Inflammatory macrophage (primary cell): ENCODE measurements at regions not wholly inside any gene's neighbourhood (a gene's known extent, or its start where the extent isn't known, plus 50 kb on each side); places are given as distances from the start of the nearest gene placed in this dataset.

ENCODE experiments used
- DNase-seq, 2 donors: peaks; one replicate each; pipeline ENCODE4 v3.0.0-alpha.2; 2020 to 2022

DNA sequence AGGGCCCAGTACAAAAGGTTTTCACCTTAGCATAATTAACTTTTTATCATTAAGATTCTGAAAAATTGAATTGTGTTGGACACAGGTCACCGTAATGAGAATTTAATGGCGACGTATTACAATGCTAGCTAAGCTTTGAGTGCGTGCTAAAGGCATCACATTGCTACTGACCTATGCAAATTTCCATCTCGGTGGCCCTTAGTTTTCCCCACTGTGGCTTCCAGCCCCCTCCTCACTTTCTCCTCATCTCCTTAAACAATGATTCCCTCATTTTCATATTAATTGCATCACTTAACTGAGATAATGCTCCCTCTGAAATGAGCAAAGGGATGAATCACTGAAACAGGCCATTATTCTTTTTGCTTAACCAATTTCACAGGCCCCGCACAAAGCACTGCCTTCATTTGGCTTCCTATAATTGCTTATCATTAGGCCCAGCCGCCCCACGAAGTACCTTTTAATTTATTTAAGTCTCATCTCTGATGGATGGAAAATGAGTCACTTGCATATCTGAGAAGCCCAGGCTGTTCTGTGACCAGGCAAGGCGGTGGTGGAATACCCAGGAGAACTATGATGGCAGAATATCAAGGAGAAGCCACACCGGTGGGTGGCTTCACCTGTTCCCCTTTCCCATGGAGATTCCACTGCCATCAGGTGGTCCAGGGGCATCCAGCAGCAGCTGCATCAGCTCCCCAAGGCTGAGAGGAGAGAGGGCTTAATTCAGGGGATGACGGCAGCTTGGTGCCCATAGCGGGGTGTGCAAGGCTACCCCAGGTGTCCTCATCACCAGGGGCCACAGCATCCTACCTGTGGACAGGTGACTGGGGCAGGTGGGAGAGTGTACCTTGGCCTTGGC, 223.8 kb upstream of the BOD1L1 start:
- DNase-seq = no peak

DNA sequence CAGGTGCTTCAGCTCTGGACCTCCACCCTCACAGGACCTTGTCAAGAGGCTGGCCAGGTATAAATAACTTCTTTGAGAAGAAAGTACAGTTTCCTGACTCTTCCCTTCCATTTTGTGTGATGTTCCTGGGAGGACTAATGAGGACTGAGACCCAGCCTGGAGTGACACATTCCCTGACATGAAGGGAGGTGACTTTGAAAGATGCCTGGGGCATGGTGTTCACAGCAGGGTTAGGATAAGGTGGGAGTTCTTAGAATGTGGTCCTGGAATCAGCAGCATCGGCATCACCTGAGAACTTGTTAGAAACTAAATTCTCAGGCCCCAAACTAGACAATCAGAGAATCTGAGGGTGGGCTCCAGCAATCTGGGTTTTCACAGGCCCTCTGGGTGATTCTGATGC, 224.9 kb upstream of the BOD1L1 start:
- no peak for DNase-seq

DNA sequence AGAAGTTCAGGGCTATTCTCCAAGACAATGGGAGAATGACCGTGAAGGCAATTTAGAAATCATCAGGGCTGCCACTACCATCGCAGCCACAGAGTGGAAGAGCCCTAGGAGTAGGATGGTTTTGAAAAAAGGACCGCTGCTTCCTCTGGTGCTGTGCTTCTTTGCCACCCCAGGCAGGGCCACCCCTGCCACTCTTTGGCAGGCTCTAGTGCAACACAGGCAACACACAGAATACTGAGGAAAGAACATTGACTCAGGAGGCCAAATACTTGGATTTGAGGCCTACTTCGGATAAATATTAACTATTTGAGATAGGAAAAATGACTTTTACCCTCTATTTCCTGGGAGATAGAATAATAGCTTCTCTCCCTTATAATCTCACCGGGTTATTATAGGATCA, 228.9 kb upstream of the BOD1L1 start:
- no peak for DNase-seq

DNA sequence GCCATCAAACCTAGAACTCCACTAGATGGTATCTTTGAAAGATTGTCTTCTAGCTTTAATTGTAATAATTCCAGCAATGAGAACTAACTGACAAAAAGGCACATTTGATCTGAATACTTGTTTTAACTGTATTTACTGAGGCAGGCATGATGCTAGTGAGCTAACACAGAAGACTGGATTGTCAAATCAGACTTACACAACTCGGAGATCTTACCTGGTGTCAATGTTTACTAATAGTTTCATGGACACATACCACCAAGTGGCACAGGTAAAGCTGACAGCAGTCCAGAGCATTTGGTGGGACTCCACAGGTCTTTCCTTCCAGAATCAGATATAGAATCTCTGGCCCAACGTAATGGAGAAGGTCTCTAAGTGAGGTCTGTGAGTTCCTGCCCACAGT, 229.9 kb upstream of the BOD1L1 start:
- DNase-seq = no peak

DNA sequence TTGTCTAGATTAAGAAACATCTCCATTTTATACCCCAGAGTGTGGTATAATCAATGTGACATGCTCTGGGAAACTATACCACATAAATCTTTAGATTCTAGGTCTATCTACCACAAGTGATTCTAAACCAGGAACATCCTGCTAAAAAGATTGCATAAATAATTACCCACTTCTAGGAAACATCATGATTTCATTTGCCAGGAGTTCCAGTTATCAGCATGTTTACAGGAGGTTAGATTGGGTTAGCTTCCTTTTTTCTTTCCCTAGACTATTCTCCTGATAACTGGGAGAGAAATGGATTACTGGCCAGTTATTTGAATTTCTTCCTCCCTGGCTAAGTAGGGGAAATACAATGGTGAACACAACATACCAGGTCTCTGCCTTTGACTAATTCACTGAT, 230.3 kb upstream of the BOD1L1 start:
- DNase-seq = no peak

DNA sequence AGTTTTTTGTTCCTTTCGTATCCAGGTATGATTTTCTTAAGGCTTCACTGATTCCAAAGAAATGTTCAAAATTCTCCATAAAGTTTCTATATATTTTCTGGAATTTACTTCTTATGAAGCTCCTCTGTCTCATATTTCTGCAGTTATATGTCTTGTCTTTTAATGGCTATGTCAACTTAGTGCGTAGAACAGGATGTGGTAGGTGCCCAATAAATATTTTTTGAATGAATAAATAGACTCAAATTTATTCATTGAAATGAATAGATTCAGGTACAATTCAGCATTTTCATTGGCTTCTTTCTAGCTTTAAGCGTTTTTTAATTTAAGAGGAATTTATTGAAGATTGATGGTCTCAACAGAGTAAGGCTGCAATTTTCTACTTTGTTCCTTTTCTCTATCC, 231.9 kb upstream of the BOD1L1 start:
- no peak for DNase-seq

DNA sequence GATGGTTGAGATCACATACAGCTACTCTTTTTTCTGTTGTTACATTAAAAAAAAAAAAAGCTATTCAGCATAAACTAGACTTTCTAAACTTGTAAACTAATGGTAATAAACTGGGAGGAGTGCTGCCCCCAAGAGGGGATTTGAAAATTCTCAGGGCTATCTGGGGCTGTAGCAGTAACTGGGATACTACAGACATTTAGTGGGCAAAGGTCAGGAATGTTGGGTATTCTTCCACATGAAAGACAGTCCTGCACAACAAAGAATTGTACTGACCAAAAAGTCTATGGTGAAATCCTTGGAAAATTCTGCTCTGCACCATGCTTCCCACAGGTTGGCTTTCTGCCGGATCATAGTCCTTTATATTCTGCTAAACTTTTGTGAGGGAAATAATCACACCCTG, 232.6 kb upstream of the BOD1L1 start:
- DNase-seq = no peak

DNA sequence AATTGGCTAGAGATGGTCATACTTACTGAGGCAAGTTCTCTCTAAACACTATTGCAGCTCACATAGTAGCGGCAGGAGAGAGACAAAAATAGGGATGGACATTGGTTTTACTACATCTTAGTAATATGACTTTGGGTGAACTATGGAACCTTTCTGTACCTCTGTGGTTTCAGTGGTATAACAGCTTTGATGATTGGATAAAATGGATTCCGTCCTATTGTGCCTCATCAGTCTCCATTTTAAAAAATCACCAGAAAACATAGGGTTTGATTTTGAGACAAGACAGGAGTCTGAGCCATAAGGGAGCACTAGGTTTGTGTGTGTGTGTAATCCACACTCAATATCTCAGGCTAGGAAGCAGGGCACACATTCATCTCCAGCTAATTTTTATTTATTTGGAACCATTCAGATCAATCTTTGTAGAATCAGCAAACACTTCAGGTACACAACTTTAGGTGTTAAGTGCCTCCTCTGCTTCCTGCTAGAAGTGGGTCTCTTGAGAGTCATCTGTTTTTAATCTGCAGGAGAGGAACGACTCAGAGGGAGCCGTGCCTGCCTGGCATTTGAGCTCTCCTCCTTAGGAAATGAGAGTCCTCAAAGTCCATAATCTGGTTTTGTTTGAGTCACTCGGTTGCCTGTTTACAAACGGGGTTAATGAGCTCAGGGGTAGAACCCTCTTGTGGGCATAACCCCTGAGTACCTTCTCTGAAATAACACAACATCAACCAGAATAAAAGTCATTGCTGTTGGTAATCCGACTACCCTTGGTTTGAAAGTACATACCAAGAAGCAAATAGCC, 238.5 kb upstream of the BOD1L1 start:
- no peak for DNase-seq

DNA sequence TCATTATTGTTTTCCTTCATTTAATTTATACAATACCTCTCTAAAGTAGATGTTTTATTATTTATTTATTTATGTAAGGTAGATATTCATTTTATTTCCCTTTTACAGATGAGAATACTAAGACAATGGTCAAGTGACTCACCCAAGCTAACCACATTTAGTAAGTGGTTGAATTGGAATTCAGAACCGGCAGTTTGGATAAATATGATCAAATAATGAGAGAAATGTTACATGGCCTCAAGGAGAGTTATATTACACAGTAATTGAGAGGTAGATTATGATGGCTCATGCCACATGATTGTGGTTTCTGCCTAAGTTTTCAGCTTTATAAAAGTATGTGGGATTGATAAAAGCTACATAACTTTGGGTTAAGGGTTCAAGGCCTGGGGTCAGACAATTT, 239.4 kb upstream of the BOD1L1 start:
- no peak for DNase-seq

DNA sequence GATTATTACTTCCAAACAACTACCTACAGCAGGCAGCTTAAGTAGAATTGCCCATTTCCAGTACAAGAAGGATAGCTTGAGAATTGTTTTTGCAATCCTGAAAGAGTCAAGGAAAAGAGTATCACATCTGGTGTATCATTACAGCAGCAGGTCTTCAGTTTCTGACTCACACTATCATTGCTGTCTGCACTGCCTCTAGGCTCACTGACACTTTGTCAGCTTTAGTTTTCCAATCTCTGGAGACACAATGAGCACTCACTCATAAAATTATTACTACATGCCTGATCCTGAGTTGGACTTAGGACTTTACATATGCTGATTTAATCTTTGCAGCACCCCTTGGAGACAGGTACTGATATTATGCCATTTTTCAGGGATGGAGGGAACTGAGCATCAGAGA, 244.6 kb upstream of the BOD1L1 start:
- DNase-seq = no peak

DNA sequence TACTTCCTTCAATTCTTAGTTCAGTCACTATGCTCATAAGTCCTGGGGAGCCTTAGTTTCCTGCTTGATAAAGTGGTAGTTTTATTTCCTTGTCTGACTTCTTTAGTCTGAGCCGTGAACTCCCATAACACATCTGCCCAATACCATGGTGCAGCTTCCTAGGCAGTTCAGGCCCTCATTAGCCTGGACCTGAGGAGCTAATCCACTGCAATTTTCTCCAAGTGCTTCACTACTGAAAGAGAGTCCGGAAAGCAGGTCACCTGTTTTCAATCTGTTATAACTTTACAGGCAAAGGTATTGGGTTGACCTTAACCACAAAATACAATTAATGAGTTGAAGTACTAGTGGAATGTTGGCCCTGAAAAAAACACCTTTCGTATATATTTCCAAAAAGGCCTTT, 245.4 kb upstream of the BOD1L1 start:
- no peak for DNase-seq

DNA sequence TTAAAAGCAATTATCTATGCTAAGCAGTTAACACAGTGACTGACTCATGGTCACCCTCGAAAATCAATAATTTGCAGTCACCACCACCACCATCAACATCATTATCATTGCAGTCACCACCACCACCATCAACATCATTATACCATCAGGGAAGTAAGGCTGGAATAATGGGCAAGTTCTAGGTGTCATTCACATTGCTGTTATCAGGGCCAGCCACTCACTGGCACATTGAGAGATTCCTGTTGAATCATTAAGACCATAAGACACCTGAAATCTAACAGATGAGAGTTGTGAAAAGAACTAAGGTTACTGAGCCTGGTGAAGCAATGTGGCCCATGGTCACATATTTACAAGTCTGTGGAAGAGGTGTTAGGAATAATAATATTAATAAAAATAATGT, 247.7 kb upstream of the BOD1L1 start:
- no peak for DNase-seq

DNA sequence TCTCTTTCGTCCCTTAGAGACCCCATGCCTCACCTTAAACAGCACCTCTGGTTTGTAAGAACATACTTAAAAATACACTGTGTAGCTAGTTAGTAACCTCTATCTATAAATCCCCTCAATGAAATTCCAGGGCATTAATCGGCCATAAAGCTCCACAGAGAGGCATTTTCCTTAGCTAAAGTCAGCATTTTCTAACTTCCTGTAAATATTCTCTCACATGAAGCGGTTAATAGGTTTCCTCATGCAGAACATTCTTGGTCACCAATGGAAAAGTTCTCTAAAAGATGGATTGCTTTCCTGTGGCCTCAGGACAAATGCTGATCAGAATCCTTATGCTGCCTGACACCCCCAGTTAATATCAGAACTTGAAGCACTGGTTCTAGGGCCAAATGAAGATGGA, 248.6 kb upstream of the BOD1L1 start:
- no peak for DNase-seq

DNA sequence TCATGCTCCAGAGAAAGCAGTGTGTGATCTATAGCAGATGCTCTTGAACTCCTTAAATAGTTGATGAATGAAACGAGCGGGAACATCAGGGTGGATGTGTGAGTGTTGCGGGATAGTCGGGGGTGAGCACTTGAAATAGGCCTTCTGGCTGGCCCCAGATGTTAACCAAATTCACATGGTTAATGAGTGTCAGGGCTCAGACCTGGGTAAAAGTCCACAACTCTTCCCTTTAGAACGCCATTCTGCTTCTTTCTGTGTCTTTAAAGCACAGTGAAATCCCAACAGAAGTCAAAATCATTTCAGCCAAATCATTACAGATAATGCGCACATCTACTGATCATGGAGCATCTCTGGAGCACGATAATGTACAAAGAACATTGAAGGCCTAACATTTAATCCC, 249.4 kb upstream of the BOD1L1 start:
- no peak for DNase-seq

DNA sequence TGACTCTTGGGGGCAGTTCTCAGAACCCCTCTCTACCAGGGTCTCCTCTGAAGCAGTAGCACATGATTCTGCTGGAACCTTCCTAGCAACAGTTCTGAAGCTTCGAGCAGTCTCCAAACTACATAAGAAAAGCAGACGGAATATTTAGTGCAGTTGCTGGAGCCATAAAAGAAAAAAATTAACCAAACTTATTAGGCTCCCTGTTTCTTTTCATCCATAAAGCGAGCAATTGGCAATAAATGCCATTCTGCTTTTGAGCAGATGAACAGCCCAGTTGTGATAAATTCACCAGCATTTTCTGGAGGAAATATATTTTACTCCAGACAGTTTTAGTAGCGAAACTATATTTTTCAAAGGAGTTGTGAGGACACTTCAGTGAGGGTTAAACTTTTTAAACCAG, 250.1 kb upstream of the BOD1L1 start:
- DNase-seq = no peak

DNA sequence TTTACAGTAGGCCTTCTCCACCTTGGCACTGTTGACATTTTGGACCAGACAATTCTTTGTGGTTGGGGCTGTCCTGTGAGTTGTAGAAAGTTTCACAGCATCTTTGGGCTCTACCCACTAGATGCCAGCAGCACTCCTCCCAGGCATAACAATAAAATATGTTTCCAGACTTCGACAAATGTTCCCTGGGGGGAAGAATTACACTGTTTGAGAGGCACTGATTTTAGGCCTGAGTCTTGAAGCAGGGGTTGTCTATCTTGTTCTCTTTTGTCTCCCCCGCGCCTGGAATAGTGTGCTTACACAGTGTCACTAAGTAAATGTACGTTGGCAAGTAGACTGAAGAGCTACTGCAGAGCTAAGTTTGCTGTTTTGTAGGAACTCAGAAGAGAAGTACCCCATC, 254.4 kb upstream of the BOD1L1 start:
- no peak for DNase-seq

DNA sequence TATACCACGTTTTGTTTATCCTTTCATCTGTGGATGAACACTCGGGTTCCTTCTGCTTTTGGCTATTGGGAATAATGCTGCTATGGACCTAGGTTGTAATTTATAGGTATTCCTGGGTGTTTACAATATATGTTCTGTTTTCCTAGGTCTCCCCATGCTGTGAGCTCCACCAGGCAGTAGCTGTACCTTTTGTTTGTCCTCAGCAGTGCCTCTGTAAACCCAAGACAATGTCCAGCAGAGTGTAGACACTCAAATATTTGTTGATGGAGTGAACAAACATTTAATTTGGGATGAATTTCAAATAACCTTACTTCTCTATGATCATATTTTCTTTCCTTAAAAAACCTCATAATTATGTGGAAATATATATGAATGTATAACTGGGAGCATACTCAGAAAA, 259.5 kb upstream of the BOD1L1 start:
- no peak for DNase-seq

DNA sequence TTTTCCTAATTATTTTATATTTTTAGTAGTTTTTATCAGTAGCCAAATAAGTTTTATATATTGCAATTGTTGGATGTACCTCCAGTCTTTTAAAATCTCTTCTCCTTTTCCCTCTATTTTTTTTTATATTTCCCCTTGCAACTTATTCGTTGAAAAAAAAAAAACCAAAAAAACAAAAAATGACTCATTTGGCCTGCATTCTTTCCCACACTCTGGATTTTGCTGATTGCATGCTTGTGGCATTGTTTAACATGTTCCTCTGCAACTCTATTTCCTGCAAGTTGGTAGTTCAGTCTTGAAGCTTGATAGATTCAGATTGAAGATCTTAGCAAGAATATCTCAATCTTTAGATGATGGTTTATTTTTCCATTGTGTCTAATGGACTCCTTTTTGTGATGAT, 260.6 kb upstream of the BOD1L1 start:
- DNase-seq = no peak

DNA sequence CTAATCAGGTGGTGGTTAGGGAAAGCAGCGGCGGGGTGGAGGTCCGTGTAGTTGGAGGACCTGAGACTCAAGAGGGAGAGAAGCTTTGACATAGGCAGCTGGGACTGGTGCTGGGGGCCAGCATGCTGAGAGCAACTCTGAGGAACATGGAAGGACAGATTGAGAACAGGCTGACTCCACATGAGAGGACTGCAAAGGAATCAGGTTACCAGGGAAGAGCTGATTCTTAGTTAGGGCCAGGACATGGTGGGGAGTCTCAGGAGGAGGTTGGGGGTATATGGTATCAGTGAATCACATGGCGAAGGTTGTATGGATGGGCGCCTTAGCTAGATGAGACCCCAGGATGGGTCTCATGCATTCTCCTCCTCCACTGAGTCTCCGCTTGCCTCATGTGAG, 264.0 kb upstream of the BOD1L1 start:
- no peak for DNase-seq

DNA sequence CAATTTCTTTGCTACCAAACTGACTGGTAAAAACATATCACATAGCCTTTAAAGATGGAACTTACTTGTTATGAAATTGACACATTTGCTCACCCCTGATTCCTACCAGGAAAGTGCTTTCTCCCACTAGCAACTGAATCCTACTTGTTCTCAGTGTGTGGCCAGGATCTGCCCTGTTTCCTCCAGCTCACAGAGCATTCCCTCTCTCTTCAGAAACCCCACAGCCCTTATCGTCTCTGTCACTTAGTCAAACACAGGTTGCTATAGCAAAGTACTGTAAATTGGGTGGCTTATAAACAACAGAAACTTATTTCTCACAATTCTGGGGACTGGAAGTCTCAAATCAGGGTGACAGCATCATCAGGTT, 265.2 kb upstream of the BOD1L1 start:
- no peak for DNase-seq

DNA sequence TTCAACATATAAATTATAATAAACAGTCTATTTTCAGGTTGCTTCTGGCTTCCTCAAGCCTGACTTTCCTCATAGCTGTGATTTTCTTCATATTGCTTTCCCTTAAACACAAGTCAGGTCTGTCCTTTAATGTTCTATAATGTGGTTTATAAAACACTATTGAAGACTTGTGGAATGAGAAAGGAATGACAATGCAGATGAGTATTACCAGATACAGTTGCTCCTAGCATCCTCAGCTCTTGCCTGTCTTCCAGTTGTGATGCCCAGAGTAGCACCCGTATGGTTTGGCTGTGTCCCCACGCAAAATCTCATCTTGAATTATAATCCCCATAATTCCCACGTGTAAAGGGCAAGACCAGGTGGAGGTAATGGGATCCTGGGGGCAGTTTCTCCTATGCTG, 265.7 kb upstream of the BOD1L1 start:
- no peak for DNase-seq

DNA sequence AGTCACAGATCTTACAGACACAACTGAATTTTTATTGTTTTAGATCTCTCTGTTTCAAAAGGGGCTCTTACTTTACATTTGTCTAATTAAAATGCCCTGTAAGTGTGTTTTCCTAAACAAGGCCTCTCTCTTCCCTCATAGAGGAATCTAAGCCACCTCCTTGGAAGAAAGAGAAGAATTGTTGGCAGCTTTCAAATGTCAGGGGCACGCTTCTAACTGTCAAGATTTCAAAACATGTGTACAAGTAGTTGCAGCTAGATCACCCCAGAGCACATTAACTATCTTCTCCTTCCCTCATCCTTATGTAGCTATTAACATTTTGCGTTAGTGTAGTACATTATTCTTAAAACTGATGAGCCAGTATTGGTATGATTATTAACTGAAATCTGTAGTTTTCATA, 266.5 kb upstream of the BOD1L1 start:
- DNase-seq = no peak

DNA sequence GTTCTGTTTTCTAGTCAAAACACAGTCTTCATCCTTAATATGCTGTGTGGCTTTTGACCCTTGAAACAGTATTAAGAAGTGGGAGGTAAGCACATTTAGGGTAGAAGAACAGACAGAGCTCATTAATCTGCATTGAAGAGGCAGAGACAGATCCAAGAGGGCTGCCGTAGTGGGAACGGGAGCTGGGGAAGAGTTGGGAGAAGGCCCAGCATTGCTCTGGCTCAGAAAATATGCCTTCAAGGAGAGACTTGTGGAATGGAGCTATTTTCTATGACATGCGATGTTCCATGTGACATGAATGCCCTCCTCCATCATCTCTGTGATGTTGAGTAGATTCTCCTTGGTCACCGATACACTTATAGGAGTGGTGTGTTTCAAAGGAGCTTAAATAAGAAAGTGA, 273.3 kb upstream of the BOD1L1 start:
- DNase-seq = no peak

DNA sequence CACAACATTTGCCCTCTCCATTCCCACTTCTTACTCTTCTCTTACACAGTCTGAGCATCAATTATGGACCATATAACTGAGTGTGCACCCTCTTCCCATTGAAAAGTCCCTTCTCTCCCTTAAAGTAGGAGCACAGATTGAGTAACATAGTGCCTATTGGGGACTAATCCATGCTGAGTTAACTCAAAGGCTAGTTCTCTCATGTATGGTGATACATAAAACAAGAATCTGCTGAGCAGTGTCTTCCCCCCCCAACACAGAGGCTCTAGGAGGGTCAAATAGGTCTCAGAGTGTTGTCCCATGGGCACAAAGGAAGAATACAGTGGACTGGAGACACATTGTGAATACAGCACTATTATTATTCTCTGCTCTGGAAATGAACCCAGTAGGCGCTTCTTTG, 274.6 kb upstream of the BOD1L1 start:
- no peak for DNase-seq

DNA sequence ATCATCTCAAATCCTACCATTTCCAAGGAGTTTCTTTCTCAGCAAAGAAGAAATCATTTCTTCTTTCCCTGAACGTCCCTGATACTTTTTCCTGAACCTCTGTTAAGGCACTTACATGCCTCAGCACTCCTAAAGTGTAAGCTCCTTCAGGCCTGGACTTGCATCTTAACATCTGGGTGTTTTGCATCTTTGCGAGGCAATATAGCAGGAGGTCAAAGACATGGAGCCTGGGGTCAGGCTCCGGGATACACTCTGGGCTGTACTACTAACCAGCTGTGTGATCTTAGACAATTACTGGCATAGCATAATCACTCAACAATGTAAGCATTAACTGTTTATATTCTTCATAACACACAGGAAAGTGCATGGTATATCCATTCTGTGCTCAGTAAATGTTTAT, 275.5 kb upstream of the BOD1L1 start:
- DNase-seq = no peak
